ENCODE measurements at regions not wholly inside any gene's neighbourhood (a gene's known extent, or its start where the extent isn't known, plus 50 kb on each side); places are given as distances from the start of the nearest gene placed in this dataset.

DNA sequence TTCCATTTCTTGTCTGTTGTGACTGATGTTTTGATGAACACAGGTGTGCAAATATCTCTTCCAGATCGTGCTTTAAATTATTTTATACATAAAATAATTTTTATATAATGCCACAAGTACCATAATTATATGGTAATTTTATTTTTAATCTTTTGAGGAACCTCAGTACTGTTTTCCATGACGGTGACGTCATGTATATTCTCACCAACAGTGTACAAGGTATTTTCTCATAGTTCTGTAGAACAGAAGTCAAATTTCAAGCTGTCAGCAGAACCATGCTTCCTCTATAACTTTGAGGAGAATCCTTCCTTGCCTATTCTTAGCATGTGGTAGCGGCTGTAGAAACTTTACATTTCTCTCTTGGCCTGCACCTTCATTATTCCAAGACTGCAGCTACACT is 349.4 kb upstream of the GYPC start:
- TF ChIP-seq HDGF (IDR thresholded peaks at IDR 0.05; ENCODE audit: borderline replicate concordance), result no peak
- TF ChIP-seq SP1 (IDR thresholded peaks at IDR 0.05), result no peak
- no peak for TF ChIP-seq SUZ12 (IDR thresholded peaks at IDR 0.05)
- TF ChIP-seq FOXA1 (IDR thresholded peaks at IDR 0.05), result no peak
- TF ChIP-seq FOXK2 (IDR thresholded peaks at IDR 0.05), result no peak
- no peak for TF ChIP-seq NFRKB (IDR thresholded peaks at IDR 0.05)
- TF ChIP-seq L3MBTL2 (conservative IDR thresholded peaks at IDR 0.05), result no peak
- TF ChIP-seq TARDBP (IDR thresholded peaks at IDR 0.05), result no peak
- no peak for TF ChIP-seq FOXM1 (IDR thresholded peaks at IDR 0.05; ENCODE audit: borderline replicate concordance)
- no peak for TF ChIP-seq CTBP1 (IDR thresholded peaks at IDR 0.05; ENCODE audit: borderline replicate concordance)

Measured in HEK293T (cell line).